Activated B cell treated with CpG ODN at 0.5 μM for 24 hours (primary cell): ENCODE measurements at regions not wholly inside any gene's neighbourhood (a gene's known extent, or its start where the extent isn't known, plus 50 kb on each side); places are given as distances from the start of the nearest gene placed in this dataset.

Experiments used
- ATAC-seq: fragments of 200-7000 bp; cut with Tn5 transposase; one replicate; pipeline ENCODE4 v1.10.0; 2021; ENCODE audit warnings: low read depth, mild to moderate bottlenecking, moderate library complexity
- CTCF ChIA-PET: fragments of 350-600 bp; sonication (Branson Sonifier 250); formaldehyde crosslinking; loops from one replicate; lab custom pipeline; 2021; ENCODE audit warnings: antibody characterized with exemption; lab: Charles Lee
- POLR2A ChIA-PET: fragments of 350-600 bp; sonication (Branson Sonifier 250); formaldehyde crosslinking; loops from one replicate; lab custom pipeline; 2021; ENCODE audit warnings: antibody characterized with exemption; lab: Charles Lee
- DNase-seq: peaks from one replicate; pipeline ENCODE4 v3.0.0; 2022
- H3K27ac Mint-ChIP-seq: one replicate; pipeline ENCODE4 v1.8.0; 2020; ENCODE audit warnings: mixed read lengths
- H3K27me3 Mint-ChIP-seq: one replicate; pipeline ENCODE4 v1.8.0; 2021; ENCODE audit warnings: mixed read lengths
- H3K36me3 Mint-ChIP-seq: one replicate; pipeline ENCODE4 v1.8.0; 2021; ENCODE audit warnings: low read depth, mixed read lengths
- H3K4me1 Mint-ChIP-seq: one replicate; pipeline ENCODE4 v1.8.0; 2021; ENCODE audit warnings: mixed read lengths
- H3K4me3 Mint-ChIP-seq: one replicate; pipeline ENCODE4 v1.8.0; 2020; ENCODE audit warnings: mild to moderate bottlenecking, mixed read lengths
- H3K9me3 Mint-ChIP-seq: one replicate; pipeline ENCODE4 v1.8.0; 2020; ENCODE audit warnings: mixed read lengths
- intact Hi-C: fragments of 100-400 bp; cut with micrococcal nuclease; formaldehyde crosslinking; loops from one replicate; pipeline ENCODE4 v1.15.1; 2024
- TF ChIP-seq, protein P1 (sequence below): fragments of 200-600 bp; IDR thresholded peaks from one replicate; pipeline ENCODE4 v1.8.0; 2022; ENCODE audit warnings: antibody characterized with exemption, mild to moderate bottlenecking

DNA sequence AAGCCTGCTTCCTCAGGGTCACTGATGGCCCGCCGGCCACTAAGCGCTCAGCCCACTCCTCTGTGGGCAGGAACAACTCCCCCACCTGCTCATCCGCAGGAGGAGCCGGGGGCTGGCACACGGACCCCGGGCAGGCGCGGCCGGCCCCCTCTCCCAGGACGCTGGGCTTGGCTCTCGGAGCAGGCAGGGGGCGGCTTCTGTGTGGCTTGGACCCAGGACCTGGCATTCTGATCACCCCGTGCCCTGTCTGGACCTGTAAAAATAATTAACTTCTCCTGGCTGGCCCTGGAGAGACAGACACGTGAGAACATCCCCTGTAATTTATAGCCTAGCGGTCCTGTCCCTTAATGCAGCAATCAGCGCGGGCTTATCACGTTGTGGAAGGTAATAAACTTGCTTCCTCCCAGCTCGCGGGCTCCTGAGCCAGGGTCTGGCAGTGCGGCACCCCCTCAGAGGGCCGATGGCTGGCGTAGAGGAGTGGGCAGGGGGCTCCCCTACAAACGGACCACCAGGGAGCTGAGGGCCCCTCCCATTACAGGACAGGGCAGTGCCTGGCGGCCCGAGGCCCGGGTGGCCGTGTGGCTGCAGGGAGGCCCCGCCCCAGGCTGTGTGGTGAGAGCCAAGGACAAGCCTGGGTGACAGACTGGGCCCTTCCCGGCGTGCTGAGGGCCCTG, 84.5 kb upstream of the NKX1-1 start:
- peaks cover 3% of the 10 kb centered on the region for H3K27me3 Mint-ChIP-seq

DNA sequence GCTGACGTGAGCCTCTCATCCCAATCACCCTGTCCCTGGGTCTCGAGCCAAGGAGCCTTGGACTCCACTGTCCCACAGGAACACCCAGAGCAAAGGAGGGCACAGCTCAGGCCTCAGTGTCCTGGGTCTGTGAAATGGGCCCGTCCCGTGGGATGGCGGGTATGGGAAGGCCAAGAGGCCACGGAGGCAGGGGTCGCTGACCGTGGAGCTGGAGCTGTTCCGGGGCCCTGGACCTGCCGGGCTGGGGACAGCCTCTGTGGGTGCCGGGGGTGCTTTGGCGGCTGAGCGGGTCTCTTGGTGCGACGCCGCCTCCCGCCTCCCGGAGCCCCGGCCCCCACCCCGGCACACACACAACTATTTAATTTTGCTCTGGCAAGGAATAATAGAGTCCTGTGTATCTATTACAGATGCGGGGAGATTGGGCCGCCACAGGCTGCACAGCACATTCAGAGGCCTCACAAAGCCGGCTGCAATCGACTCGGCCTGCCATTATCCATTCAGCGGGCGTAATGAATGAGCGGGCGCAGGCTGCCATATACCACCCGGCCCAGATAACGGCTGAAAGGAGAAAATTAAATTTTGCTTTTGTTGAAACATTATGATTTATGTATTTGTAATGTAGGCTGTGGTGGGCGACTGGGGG, 83.9 kb upstream of the NKX1-1 start:
- peaks cover 2% of the 10 kb centered on the region for H3K36me3 Mint-ChIP-seq
- DNase-seq (peak; percentile 6), ATAC-seq (no peak)
- CTCF ChIA-PET, result no interaction called here
- intact Hi-C loops, result no loop called here
- no peak overlapping the region for H3K27ac Mint-ChIP-seq
- peaks cover 17% of the 10 kb centered on the region for H3K9me3 Mint-ChIP-seq
- no peak overlapping the region for H3K4me3 Mint-ChIP-seq
- POLR2A ChIA-PET, result no interaction called here
- H3K4me1 Mint-ChIP-seq, result no peaks in the 10 kb centered on the region
- H3K27me3 Mint-ChIP-seq, result peaks cover 3% of the 10 kb centered on the region
- TF ChIP-seq, protein P1, sequence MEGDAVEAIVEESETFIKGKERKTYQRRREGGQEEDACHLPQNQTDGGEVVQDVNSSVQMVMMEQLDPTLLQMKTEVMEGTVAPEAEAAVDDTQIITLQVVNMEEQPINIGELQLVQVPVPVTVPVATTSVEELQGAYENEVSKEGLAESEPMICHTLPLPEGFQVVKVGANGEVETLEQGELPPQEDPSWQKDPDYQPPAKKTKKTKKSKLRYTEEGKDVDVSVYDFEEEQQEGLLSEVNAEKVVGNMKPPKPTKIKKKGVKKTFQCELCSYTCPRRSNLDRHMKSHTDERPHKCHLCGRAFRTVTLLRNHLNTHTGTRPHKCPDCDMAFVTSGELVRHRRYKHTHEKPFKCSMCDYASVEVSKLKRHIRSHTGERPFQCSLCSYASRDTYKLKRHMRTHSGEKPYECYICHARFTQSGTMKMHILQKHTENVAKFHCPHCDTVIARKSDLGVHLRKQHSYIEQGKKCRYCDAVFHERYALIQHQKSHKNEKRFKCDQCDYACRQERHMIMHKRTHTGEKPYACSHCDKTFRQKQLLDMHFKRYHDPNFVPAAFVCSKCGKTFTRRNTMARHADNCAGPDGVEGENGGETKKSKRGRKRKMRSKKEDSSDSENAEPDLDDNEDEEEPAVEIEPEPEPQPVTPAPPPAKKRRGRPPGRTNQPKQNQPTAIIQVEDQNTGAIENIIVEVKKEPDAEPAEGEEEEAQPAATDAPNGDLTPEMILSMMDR, result no peak

More for the DNA sequence above, 84.5 kb upstream of the NKX1-1 start:
- DNase-seq (peak; percentile 10), ATAC-seq (no peak)
- intact Hi-C loops, result no loop called here
- ChIA-PET POLR2A (no interaction called here), CTCF (no interaction called here)
- TF ChIP-seq, protein P1, result no peak
- Mint-ChIP-seq H3K4me1 (no peaks in the 10 kb centered on the region), H3K9me3 (peaks cover 11% of the 10 kb centered on the region), H3K4me3 (no peak overlapping the region), H3K36me3 (peaks cover 2% of the 10 kb centered on the region), H3K27ac (no peak overlapping the region)

DNA sequence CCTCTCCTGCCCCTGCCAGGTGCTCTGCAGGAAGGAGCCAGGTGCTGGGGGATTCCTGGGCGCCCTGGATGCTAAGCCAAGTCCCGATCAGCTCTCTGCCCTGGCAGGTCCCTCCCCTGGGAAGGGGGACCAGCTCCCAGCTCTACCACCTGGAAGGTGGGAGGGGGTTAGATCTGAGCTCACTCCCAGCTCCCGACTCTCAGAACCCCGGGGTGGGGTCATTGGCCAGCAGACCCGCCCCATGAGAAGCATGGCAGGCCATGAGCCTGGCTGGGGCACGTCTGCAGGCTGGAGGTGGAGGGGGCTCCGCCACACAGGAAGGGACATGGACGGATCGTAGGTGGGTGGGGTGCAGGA, 83.4 kb upstream of the NKX1-1 start:
- peaks cover 20% of the 10 kb centered on the region for H3K9me3 Mint-ChIP-seq
- no peak overlapping the region for H3K4me3 Mint-ChIP-seq
- H3K4me1 Mint-ChIP-seq, result no peaks in the 10 kb centered on the region
- H3K27ac Mint-ChIP-seq, result no peak overlapping the region
- CTCF ChIA-PET, result no interaction called here
- H3K36me3 Mint-ChIP-seq, result peaks cover 2% of the 10 kb centered on the region
- peaks cover 3% of the 10 kb centered on the region for H3K27me3 Mint-ChIP-seq
- TF ChIP-seq, protein P1, result no peak
- intact Hi-C loops, result no loop called here
- POLR2A ChIA-PET, result no interaction called here
- ATAC-seq, result no peak
- no peak for DNase-seq

DNA sequence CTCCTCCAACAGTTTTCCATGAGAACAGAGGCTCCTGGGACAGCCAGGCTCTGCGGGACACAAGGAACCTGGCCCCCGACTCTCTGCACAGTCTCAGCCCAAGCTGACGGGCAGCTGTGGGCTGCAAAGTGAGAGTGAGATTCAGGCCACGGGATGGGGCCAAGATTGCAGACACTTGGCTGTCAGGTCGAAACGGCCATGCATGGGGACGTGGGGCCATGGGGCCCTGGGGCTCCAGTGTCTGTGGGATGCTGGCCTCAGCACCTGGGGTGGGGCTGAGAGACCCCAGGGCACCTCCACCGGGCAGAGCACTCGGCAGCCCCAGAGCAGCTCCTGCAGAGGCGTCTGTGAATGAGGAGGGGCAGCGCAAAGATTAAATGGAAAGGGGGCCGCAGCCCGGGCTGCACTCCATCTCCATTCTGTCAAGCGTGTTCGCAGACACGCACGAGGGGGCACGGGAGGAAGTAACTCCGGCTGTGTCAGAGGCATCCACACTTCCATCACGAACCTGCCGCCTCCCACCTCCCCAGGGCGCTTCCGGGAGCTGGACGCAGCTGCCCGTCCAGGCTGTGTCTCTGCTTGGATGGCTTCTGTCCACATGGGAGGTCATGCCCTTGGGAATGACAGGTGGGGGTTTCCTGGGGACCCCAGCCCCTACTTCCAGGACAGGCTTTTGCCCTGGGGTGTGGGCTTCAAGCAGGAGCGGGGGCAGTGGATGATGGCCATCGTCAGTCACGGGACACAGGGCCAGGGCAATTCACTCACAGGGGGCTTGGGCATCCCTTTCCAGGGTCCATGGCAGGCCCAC, 82.8 kb upstream of the NKX1-1 start:
- H3K4me1 Mint-ChIP-seq, result no peaks in the 10 kb centered on the region

More for the DNA sequence above, 82.8 kb upstream of the NKX1-1 start:
- intact Hi-C loops, result no loop called here
- ChIA-PET CTCF (no interaction called here), POLR2A (no interaction called here)
- Mint-ChIP-seq H3K36me3 (peaks cover 2% of the 10 kb centered on the region), H3K27me3 (peaks cover 3% of the 10 kb centered on the region), H3K9me3 (peaks cover 24% of the 10 kb centered on the region), H3K4me3 (no peak overlapping the region), H3K27ac (no peak overlapping the region)
- ATAC-seq (no peak), DNase-seq (no peak)
- TF ChIP-seq, protein P1, result no peak
